Common myeloid progenitor, CD34-positive (primary cell): ENCODE measurements at regions not wholly inside any gene's neighbourhood (a gene's known extent, or its start where the extent isn't known, plus 50 kb on each side); places are given as distances from the start of the nearest gene placed in this dataset.
A peak's percentile ranks its signal among the peaks of the same experiment; 100 is the strongest.

ENCODE experiments used
- CTCF ChIA-PET: fragments of 350-600 bp; sonication (Branson Sonifier 250); formaldehyde crosslinking; loops from one replicate; lab custom pipeline; 2021; ENCODE audit warnings: antibody characterized with exemption; lab: Charles Lee
- POLR2A ChIA-PET: fragments of 350-600 bp; sonication (Branson Sonifier 250); formaldehyde crosslinking; loops from one replicate; lab custom pipeline; 2021; ENCODE audit warnings: antibody characterized with exemption; lab: Charles Lee
- DNase-seq, 3 donors: peaks; one replicate each; pipeline versions ENCODE4 v3.0.0 to v3.0.0-alpha.2; 2013
- H3K27ac ChIP-seq, 2 experiments: 1 replicate in 1 of 2; 2 replicates in 1 of 2; pipeline ENCODE4 v1.7.0; 2013; ENCODE audit warnings: inconsistent platforms in 2 of 2, low read length in 2 of 2, mild to moderate bottlenecking in 2 of 2, low read depth in 1 of 2, moderate library complexity in 1 of 2; ENCODE audit not compliant: severe bottlenecking in 2 of 2, insufficient read depth in 1 of 2, poor library complexity in 1 of 2
- H3K27me3 ChIP-seq, 5 experiments: replicated peaks in 2 of 5; 1 replicate in 3 of 5; 2 replicates in 2 of 5; pipeline versions ENCODE4 v1.6.1 to v1.7.0; 2013; ENCODE audit warnings: low read length in 4 of 5, mild to moderate bottlenecking in 2 of 5, moderate library complexity in 2 of 5, inconsistent platforms in 1 of 5; ENCODE audit not compliant: insufficient read depth in 5 of 5, control insufficient read depth in 4 of 5
- H3K36me3 ChIP-seq, 4 experiments: 1 replicate in 2 of 4; 2 replicates in 2 of 4; pipeline versions ENCODE4 v1.6.1 to v1.7.0; 2013; ENCODE audit warnings: low read length in 3 of 4, control low read depth in 1 of 4, mild to moderate bottlenecking in 1 of 4; ENCODE audit not compliant: control insufficient read depth in 4 of 4, insufficient read depth in 4 of 4
- H3K4me1 ChIP-seq, 4 experiments: 1 replicate in 3 of 4; 2 replicates in 1 of 4; pipeline versions ENCODE4 v1.6.1 to v1.7.1; 2013; ENCODE audit warnings: low read length in 3 of 4, mild to moderate bottlenecking in 3 of 4, control low read depth in 1 of 4, inconsistent platforms in 1 of 4, moderate library complexity in 1 of 4; ENCODE audit not compliant: control insufficient read depth in 4 of 4, insufficient read depth in 4 of 4; ENCODE audit errors: control extremely low read depth in 1 of 4
- H3K4me3 ChIP-seq, 7 experiments: 1 replicate in 4 of 7; 2 replicates in 3 of 7; pipeline versions ENCODE4 v1.5.1 to v1.7.0; 2013; ENCODE audit warnings: mild to moderate bottlenecking in 7 of 7, low read length in 6 of 7, moderate library complexity in 6 of 7, inconsistent platforms in 2 of 7, low read depth in 2 of 7, control low read depth in 1 of 7; ENCODE audit not compliant: insufficient read depth in 4 of 7, control insufficient read depth in 1 of 7; ENCODE audit errors: extremely low read depth in 1 of 7
- H3K9me3 ChIP-seq, 5 experiments: 1 replicate in 4 of 5; 2 replicates in 1 of 5; pipeline versions ENCODE4 v1.6.1 to v1.7.1; 2013; ENCODE audit warnings: low read length in 4 of 5, mild to moderate bottlenecking in 2 of 5, inconsistent platforms in 1 of 5, low read depth in 1 of 5, moderate library complexity in 1 of 5; ENCODE audit not compliant: control insufficient read depth in 4 of 5, insufficient read depth in 2 of 5; ENCODE audit errors: control extremely low read depth in 1 of 5
- WGBS: methylation state at CpG from one replicate; pipeline ENCODE4 v1.1.5; 2013; ENCODE audit not compliant: insufficient coverage; 5-methylcytosine and 5-hydroxymethylcytosine counted together

DNA sequence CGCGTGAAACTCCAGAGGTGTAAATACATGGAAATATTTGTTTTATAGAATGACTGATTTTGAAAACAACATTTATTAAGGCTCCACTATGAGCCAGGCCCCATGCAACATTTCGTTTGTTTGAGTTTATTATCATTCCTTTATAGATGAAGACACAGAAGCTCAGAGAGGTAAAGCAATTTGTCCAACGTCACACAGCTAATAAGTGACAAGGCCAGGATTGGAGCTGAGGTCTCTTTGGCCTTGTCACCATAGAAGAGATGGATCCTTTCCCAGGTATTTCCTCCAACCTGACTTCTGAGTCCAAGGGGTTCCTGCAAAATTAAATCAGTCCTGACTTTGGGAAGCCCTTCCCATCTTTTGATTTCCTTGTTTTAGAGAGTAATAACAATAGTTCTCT, 98.0 kb downstream of the SYF2 start:
- 100% methylated on average over 2 of the region's 4 CpGs for WGBS
- Histone ChIP-seq H3K9me3 (no peaks in the 10 kb centered on the region), H3K27ac (no peak overlapping the region), H3K4me1 (peaks cover 0 to 22% (median 10%) of the 10 kb centered on the region in 4 experiments), H3K36me3 (no peaks in the 10 kb centered on the region), H3K4me3 (no peak overlapping the region), H3K27me3 (no peaks in the 10 kb centered on the region)
- DNase-seq: no peak
- ChIA-PET POLR2A (no interaction called here), CTCF (interaction anchor here (0.7 kb wide), 1 partner anchor 63 kb away, joined by 3 read pairs; no protein-coding TSS in a partner anchor)

DNA sequence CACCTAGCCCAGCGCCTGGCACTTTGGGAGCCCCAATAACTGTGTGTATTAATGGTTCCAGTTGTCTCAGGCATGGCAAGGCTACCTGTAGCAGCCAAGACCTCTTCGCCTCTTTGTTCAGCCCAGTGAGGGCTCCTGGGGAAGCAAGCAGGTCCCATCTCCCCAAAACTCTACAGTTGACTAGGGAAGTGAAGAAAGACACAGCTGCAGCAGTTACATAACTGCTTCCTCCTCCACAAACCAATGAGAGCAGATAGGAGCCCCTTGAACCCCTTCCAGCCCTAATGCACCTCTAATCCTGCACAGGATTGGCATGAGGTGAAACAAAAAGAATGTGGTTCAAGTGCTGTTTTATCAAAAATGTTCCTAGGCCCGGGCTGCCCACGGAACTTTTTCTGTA, 100.5 kb downstream of the SYF2 start:
- POLR2A ChIA-PET: no interaction called here
- DNase-seq: peak in 2 of 3 donors; percentile 38 to 47
- 53% methylated on average over 3 of the region's 4 CpGs for WGBS
- H3K36me3 ChIP-seq: no peaks in the 10 kb centered on the region
- H3K4me3 ChIP-seq: no peak overlapping the region
- no peaks in the 10 kb centered on the region for H3K9me3 ChIP-seq
- H3K27me3 ChIP-seq: no peaks in the 10 kb centered on the region
- peaks cover 0 to 19% (median 9%) of the 10 kb centered on the region in 4 experiments for H3K4me1 ChIP-seq
- CTCF ChIA-PET: interaction anchor here (1.1 kb wide), 1 partner anchor 106 kb away, joined by 3 read pairs; no protein-coding TSS in a partner anchor
- no peak overlapping the region for H3K27ac ChIP-seq

DNA sequence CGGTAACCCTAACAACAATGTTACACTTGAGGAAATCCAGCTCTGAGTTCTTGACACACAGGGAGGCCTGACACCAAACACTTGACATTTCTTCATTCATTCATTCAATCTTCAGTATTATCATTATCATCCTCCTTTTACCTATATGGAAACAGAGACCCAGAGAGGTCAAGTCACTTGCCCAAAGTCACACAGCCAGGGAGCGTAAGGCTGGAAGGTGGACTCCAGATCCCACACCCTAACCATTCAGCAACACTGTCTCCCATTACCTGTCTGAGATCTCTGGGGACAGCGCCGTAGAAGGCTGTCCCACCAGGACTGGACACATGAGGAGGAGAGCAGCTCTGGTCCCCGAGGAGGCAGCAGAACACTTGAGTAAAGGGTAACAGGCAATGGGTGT, 101.4 kb downstream of the SYF2 start:
- H3K4me1 ChIP-seq: peaks cover 0 to 17% (median 9%) of the 10 kb centered on the region in 4 experiments
- H3K36me3 ChIP-seq: no peaks in the 10 kb centered on the region
- H3K27ac ChIP-seq: no peak overlapping the region
- 87% methylated on average over 4 of the region's 5 CpGs for WGBS
- no peak for DNase-seq
- CTCF ChIA-PET: interaction anchor here (1.1 kb wide), 1 partner anchor 105 kb away, joined by 3 read pairs; no protein-coding TSS in a partner anchor
- POLR2A ChIA-PET: no interaction called here
- no peaks in the 10 kb centered on the region for H3K27me3 ChIP-seq
- no peaks in the 10 kb centered on the region for H3K9me3 ChIP-seq
- no peak overlapping the region for H3K4me3 ChIP-seq

DNA sequence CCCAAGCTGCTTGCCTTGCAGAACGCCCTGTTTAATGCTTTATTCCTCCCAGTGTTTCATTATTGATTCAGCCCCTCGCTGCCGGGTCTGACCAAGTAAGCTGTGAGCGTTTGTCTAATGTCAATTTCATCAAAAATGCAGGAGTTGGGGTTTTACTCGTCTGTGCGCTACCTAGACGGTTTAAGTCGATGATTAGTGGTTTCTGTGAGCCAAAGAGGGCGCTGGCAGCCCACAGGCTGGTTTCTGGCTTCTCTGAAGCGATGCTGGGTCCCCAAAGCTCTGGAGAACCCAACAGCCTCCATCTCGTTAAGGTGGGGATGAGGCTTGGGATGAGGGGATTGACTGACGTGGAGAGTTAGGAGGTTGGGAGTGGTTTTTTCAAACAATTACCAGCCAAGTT, 102.9 kb downstream of the SYF2 start:
- H3K27ac ChIP-seq: no peak overlapping the region
- H3K36me3 ChIP-seq: no peaks in the 10 kb centered on the region
- H3K9me3 ChIP-seq: no peaks in the 10 kb centered on the region
- WGBS: 91% methylated on average over 10 of the region's 12 CpGs
- H3K4me3 ChIP-seq: no peak overlapping the region
- ChIA-PET CTCF (interaction anchor here (1.2 kb wide), 1 partner anchor 29 kb away, joined by 3 read pairs; no protein-coding TSS in a partner anchor), POLR2A (no interaction called here)
- peaks cover 0 to 17% (median 9%) of the 10 kb centered on the region in 4 experiments for H3K4me1 ChIP-seq
- DNase-seq: no peak
- H3K27me3 ChIP-seq: no peaks in the 10 kb centered on the region

DNA sequence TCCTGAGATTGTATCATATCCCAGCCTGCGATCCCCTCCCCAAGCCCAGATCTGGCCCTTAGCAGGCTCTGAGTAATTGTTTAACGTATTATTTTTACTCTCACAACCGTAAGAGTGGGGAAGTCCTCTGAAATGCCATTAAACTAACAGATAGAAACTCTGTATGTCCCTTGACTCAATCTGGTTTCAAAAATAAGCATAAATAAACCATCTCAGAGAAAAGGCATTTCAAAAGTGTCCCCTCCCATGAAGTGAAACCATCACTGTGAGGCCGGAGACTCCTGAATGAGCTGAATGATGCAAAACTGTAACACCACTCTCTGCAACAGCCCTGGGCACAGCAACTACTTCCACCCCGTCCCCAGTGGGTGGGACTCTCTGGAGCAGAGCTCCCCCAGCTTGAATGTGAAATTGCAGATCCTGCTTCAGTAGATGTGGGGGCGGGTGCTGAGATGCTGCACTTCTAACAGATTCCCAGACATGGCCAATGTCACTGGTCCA, 104.1 kb downstream of the SYF2 start:
- H3K27ac ChIP-seq: no peak overlapping the region
- H3K4me3 ChIP-seq: no peak overlapping the region
- POLR2A ChIA-PET: no interaction called here
- CTCF ChIA-PET: interaction anchor here (0.6 kb wide), 1 partner anchor 29 kb away, joined by 5 read pairs; no protein-coding TSS in a partner anchor
- no peaks in the 10 kb centered on the region for H3K36me3 ChIP-seq
- no peaks in the 10 kb centered on the region for H3K9me3 ChIP-seq
- no peaks in the 10 kb centered on the region for H3K27me3 ChIP-seq
- 97% methylated on average over 6 of the region's 6 CpGs for WGBS
- DNase-seq: no peak
- H3K4me1 ChIP-seq: peaks cover 0 to 17% (median 9%) of the 10 kb centered on the region in 4 experiments

DNA sequence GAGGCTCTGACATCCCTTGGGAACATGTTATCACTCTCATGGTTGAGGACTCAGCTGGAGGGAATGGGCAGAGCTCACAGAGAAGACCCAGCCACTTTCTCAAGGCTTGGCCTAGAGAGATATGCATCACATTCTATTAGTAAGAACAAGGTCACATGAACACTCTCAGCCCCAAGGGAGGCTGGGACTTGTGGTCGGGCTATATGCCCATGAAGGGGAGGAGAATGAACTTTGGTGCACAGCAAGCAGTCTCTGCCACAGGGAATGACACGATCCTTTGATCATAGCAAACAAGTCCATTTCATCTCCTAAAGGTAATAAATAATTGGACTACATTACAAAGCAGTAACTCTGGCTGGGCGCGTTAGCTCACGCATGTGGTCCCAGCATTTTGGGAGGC, 105.7 kb downstream of the SYF2 start:
- Histone ChIP-seq H3K4me3 (no peak overlapping the region), H3K27ac (no peak overlapping the region), H3K4me1 (peaks cover 0 to 13% (median 2%) of the 10 kb centered on the region in 4 experiments), H3K36me3 (no peaks in the 10 kb centered on the region), H3K27me3 (no peaks in the 10 kb centered on the region), H3K9me3 (no peaks in the 10 kb centered on the region)
- ChIA-PET CTCF (interaction anchor here (1.1 to 1.6 kb wide), 2 partner anchors 41 to 106 kb away, joined by 3 read pairs; partner anchors contain the start of gene SYF2), POLR2A (no interaction called here)
- no peak for DNase-seq
- WGBS: no CpG with 5 or more reads among the region's 5 CpGs

DNA sequence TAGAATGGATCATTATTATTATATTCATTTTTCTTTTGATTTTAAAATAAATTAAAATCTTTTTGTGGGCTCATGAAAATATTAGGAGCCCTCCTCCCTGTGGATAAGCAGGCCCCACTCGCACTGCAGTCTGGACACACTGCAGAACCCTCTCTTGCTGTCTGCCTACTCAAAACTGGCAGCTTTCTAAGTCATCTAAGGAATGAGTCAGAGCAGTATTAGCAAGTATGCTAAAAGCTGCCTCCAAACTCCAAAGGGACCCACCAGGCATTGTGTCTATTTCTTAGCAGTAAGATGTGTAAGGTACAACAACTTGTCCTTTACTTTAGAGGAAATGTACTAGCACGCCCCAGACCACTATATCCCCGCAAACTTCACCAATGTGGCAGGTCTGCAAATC, 108.8 kb downstream of the SYF2 start:
- POLR2A ChIA-PET: interaction anchor here (0.6 kb wide), 1 partner anchor 25 kb away, joined by 4 read pairs; no protein-coding TSS in a partner anchor
- 100% methylated on average over 2 of the region's 3 CpGs for WGBS

More for the DNA sequence above, 108.8 kb downstream of the SYF2 start:
- no peak overlapping the region for H3K4me3 ChIP-seq
- CTCF ChIA-PET: interaction anchor here (1.4 kb wide), 1 partner anchor 26 kb away, joined by 3 read pairs; no protein-coding TSS in a partner anchor
- DNase-seq: no peak
- H3K36me3 ChIP-seq: no peaks in the 10 kb centered on the region
- H3K27me3 ChIP-seq: no peaks in the 10 kb centered on the region
- no peak overlapping the region for H3K27ac ChIP-seq
- no peaks in the 10 kb centered on the region for H3K9me3 ChIP-seq
- H3K4me1 ChIP-seq: peaks cover 0 to 30% (median 9%) of the 10 kb centered on the region in 4 experiments
